Panc1 (cell line): ENCODE measurements at regions not wholly inside any gene's neighbourhood (a gene's known extent, or its start where the extent isn't known, plus 50 kb on each side); places are given as distances from the start of the nearest gene placed in this dataset.

ENCODE experiments used
- ATAC-seq: fragments of 200-7000 bp; cut with Tn5 transposase; 2 replicates; pipeline ENCODE4 v1.9.1; 2020; ENCODE audit warnings: mild to moderate bottlenecking, moderate library complexity
- BruUV-seq: library from RNA; stranded (reverse); fragments of 400-500 nt; replicated peaks from 2 replicates; lab custom pipeline; 2021; lab: Mats Ljungman, UMichigan
- CTCF ChIA-PET: fragments of 300-600 bp; sonication (Branson Sonifier 250); formaldehyde crosslinking; loops from one replicate; lab custom pipeline; 2022; ENCODE audit warnings: antibody characterized with exemption; lab: Charles Lee
- POLR2A ChIA-PET: fragments of 300-600 bp; sonication (Branson Sonifier 250); formaldehyde crosslinking; loops from one replicate; lab custom pipeline; 2022; ENCODE audit warnings: antibody characterized with exemption; lab: Charles Lee
- DNase-seq: peaks from one replicate; pipeline ENCODE4 v3.0.0-alpha.2; 2010; ENCODE audit warnings: low read depth, low spot score
- H3K27ac ChIP-seq: 2 replicates; pipeline ENCODE4 v1.5.1; 2011; ENCODE audit warnings: mild to moderate bottlenecking, low read length, inconsistent platforms
- H3K27me3 ChIP-seq: fragments of 200-500 bp; sonication (Bioruptor generic); 2 replicates; pipeline ENCODE4 v1.6.0; 2014; ENCODE audit warnings: low read length, inconsistent platforms; ENCODE audit not compliant: control insufficient read depth, insufficient read depth
- H3K36me3 ChIP-seq: fragments of 200-500 bp; sonication (Bioruptor generic); 2 replicates; pipeline ENCODE4 v1.5.1; 2014; ENCODE audit warnings: inconsistent platforms, mild to moderate bottlenecking, low read length, moderate library complexity; ENCODE audit not compliant: control insufficient read depth, insufficient read depth
- H3K4me1 ChIP-seq: 2 replicates; pipeline ENCODE4 v1.5.1; 2011; ENCODE audit warnings: inconsistent platforms, mild to moderate bottlenecking, low read length, moderate library complexity; ENCODE audit not compliant: control insufficient read depth, insufficient read depth
- H3K4me3 ChIP-seq, 2 experiments: 2 replicates each; pipeline ENCODE4 v1.5.1; 2011 to 2012; ENCODE audit warnings: low read depth in 2 of 2, low read length in 2 of 2, mild to moderate bottlenecking in 2 of 2, inconsistent platforms in 1 of 2, moderate library complexity in 1 of 2
- H3K9me3 ChIP-seq: fragments of 200-500 bp; sonication (Bioruptor generic); 2 replicates; pipeline ENCODE4 v1.5.1; 2014; ENCODE audit warnings: low read depth, mild to moderate bottlenecking, inconsistent platforms, low read length, moderate library complexity; ENCODE audit not compliant: control insufficient read depth, insufficient read depth
- CTCF ChIP-seq: fragments of 450-650 bp; IDR thresholded peaks from 2 replicates; pipeline ENCODE4 v1.5.1; 2017; ENCODE audit warnings: mild to moderate bottlenecking
- POLR2AphosphoS5 ChIP-seq: IDR thresholded peaks from 2 replicates; pipeline ENCODE4 v1.6.1; 2012; ENCODE audit warnings: mild to moderate bottlenecking, low read depth, low read length, moderate library complexity
- SIN3A ChIP-seq: IDR thresholded peaks from 2 replicates; pipeline ENCODE4 v1.6.1; 2012; ENCODE audit warnings: low read depth, mild to moderate bottlenecking, low read length, moderate library complexity, borderline replicate concordance; ENCODE audit not compliant: insufficient read depth
- TCF7L2 ChIP-seq: IDR thresholded peaks from 2 replicates; pipeline ENCODE4 v1.6.1; 2011; ENCODE audit warnings: mild to moderate bottlenecking, low read depth, low read length, inconsistent platforms
- in situ Hi-C: cut with HindIII; loops from 2 replicates; pipeline ENCODE4 v1.10.0; 2016; ENCODE audit warnings: low sequenced_read_pairs, low pct_unique_long_range_greater_than_20kb
- intact Hi-C: fragments of 100-400 bp; cut with micrococcal nuclease; formaldehyde crosslinking; loops from one replicate; pipeline ENCODE4 v1.10.0; 2022; ENCODE audit not compliant: unreplicated experiment
- TF ChIP-seq, protein P1 (sequence below), 2 experiments: IDR thresholded peaks; 2 replicates each; pipeline ENCODE4 v1.6.1; 2011 to 2012; ENCODE audit warnings: low read depth in 2 of 2, control low read depth in 1 of 2, low read length in 1 of 2, mild to moderate bottlenecking in 1 of 2, moderate library complexity in 1 of 2; ENCODE audit not compliant: insufficient read depth in 1 of 2

- in situ Hi-C loops = no loop called here
- intact Hi-C loops = no loop called here
- ChIA-PET POLR2A (no interaction called here), CTCF (no interaction called here)
- Histone ChIP-seq H3K4me1 (no peaks in the 10 kb centered on the region), H3K4me3 (no peak overlapping the region), H3K27me3 (no peaks in the 10 kb centered on the region), H3K9me3 (no peaks in the 10 kb centered on the region), H3K27ac (no peak overlapping the region), H3K36me3 (no peaks in the 10 kb centered on the region)
- DNase-seq = no peak
- no TSS peak for BruUV-seq
- TF ChIP-seq SIN3A = no peak
- TF ChIP-seq CTCF = no peak
- no peak for TF ChIP-seq TCF7L2
- TF ChIP-seq, protein P1, sequence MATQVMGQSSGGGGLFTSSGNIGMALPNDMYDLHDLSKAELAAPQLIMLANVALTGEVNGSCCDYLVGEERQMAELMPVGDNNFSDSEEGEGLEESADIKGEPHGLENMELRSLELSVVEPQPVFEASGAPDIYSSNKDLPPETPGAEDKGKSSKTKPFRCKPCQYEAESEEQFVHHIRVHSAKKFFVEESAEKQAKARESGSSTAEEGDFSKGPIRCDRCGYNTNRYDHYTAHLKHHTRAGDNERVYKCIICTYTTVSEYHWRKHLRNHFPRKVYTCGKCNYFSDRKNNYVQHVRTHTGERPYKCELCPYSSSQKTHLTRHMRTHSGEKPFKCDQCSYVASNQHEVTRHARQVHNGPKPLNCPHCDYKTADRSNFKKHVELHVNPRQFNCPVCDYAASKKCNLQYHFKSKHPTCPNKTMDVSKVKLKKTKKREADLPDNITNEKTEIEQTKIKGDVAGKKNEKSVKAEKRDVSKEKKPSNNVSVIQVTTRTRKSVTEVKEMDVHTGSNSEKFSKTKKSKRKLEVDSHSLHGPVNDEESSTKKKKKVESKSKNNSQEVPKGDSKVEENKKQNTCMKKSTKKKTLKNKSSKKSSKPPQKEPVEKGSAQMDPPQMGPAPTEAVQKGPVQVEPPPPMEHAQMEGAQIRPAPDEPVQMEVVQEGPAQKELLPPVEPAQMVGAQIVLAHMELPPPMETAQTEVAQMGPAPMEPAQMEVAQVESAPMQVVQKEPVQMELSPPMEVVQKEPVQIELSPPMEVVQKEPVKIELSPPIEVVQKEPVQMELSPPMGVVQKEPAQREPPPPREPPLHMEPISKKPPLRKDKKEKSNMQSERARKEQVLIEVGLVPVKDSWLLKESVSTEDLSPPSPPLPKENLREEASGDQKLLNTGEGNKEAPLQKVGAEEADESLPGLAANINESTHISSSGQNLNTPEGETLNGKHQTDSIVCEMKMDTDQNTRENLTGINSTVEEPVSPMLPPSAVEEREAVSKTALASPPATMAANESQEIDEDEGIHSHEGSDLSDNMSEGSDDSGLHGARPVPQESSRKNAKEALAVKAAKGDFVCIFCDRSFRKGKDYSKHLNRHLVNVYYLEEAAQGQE (IDR thresholded peaks at IDR 0.05; ENCODE audit: insufficient read depth in 1 of 2, low read depth in 2 of 2, low read length in 1 of 2) = no peak
- TF ChIP-seq POLR2AphosphoS5 = no peak
- no peak for ATAC-seq
Observed at GRCh38 chr7:114229246-114229645, 185.4 kb upstream of the FOXP2 start.

GRCh38 chr7:114225784-114226183 is 188.8 kb upstream of the FOXP2 start:
- intact Hi-C loops (no loop called here), in situ Hi-C loops (no loop called here)
- DNase-seq = no peak
- no peaks in the 10 kb centered on the region for H3K36me3 ChIP-seq
- no peaks in the 10 kb centered on the region for H3K9me3 ChIP-seq
- POLR2A ChIA-PET = no interaction called here
- CTCF ChIA-PET = no interaction called here
- H3K4me3 ChIP-seq = no peak overlapping the region
- H3K27me3 ChIP-seq = no peaks in the 10 kb centered on the region
- no peak overlapping the region for H3K27ac ChIP-seq
- no peak for ATAC-seq
- BruUV-seq = no TSS peak
- no peaks in the 10 kb centered on the region for H3K4me1 ChIP-seq
- TF ChIP-seq SIN3A (no peak), CTCF (no peak), TCF7L2 (no peak), POLR2AphosphoS5 (no peak)
- TF ChIP-seq, protein P1 (IDR thresholded peaks at IDR 0.05; ENCODE audit: insufficient read depth in 1 of 2, low read depth in 2 of 2, low read length in 1 of 2) = no peak
